Endothelial cell of umbilical vein (primary cell): ENCODE measurements at regions not wholly inside any gene's neighbourhood (a gene's known extent, or its start where the extent isn't known, plus 50 kb on each side); places are given as distances from the start of the nearest gene placed in this dataset.
A peak's percentile ranks its signal among the peaks of the same experiment; 100 is the strongest.

Experiments used
- BruUV-seq: library from RNA; stranded (reverse); fragments of 400-500 nt; replicated peaks from 2 replicates; lab custom pipeline; 2021; lab: Mats Ljungman, UMichigan
- CTCF ChIA-PET: fragments of 300-600, 350-600 bp; sonication (Branson Sonifier 250); formaldehyde crosslinking; loops from one replicate; lab custom pipeline; 2021; ENCODE audit warnings: antibody characterized with exemption, inconsistent platforms; lab: Charles Lee
- POLR2A ChIA-PET: fragments of 300-600, 350-600 bp; sonication (Branson Sonifier 250); formaldehyde crosslinking; loops from one replicate; lab custom pipeline; 2021; ENCODE audit warnings: antibody characterized with exemption, inconsistent platforms; lab: Charles Lee
- DNase-seq: peaks from one replicate; pipeline ENCODE4 v3.0.0-alpha.2; 2011; ENCODE audit warnings: low read depth, low spot score
- FAIRE-seq: peaks from 2 replicates; lab custom pipeline; 2011; peaks lifted over from hg19 to GRCh38; lab: Jason Lieb, UNC
- H2AFZ ChIP-seq: 2 replicates; pipeline ENCODE4 v1.6.0; 2012; ENCODE audit warnings: low read depth, low read length, control low read depth, inconsistent platforms
- H3K27ac ChIP-seq: 2 replicates; pipeline ENCODE4 v1.5.1; 2011; ENCODE audit warnings: low read depth, mild to moderate bottlenecking, control low read depth, low read length, moderate library complexity; ENCODE audit not compliant: insufficient read depth
- H3K27me3 ChIP-seq, 2 experiments: 2 replicates each; pipeline versions ENCODE4 v1.6.0 to v1.6.1; 2011; ENCODE audit warnings: low read length in 2 of 2, mixed read lengths in 1 of 2; ENCODE audit not compliant: control insufficient read depth in 2 of 2, insufficient read depth in 2 of 2
- H3K36me3 ChIP-seq, 2 experiments: 2 replicates in 1 of 2; 3 replicates in 1 of 2; pipeline ENCODE4 v1.5.1; 2011; ENCODE audit warnings: low read length in 2 of 2, mild to moderate bottlenecking in 1 of 2, moderate library complexity in 1 of 2; ENCODE audit not compliant: control insufficient read depth in 2 of 2, insufficient read depth in 2 of 2; ENCODE audit errors: extremely low read depth in 1 of 2
- H3K4me1 ChIP-seq: 3 replicates; pipeline ENCODE4 v1.5.1; 2011; ENCODE audit warnings: mild to moderate bottlenecking, low read length; ENCODE audit not compliant: control insufficient read depth, insufficient read depth; ENCODE audit errors: extremely low read depth
- H3K4me2 ChIP-seq: 2 replicates; pipeline ENCODE4 v1.6.1; 2011; ENCODE audit warnings: low read length, control low read depth, mixed read lengths; ENCODE audit not compliant: insufficient read depth
- H3K4me3 ChIP-seq, 3 experiments: fragments of 200-600 bp in 1 of 3; sonication (generic), shearing (Covaris generic) in 1 of 3; replicated peaks in 1 of 3; 2 replicates each; pipeline ENCODE4 v1.5.1; 2011 to 2016; ENCODE audit warnings: control low read depth in 3 of 3, low read length in 3 of 3, mild to moderate bottlenecking in 2 of 3, inconsistent platforms in 1 of 3, low read depth in 1 of 3, moderate library complexity in 1 of 3; ENCODE audit not compliant: insufficient read depth in 1 of 3
- H3K79me2 ChIP-seq: 2 replicates; pipeline ENCODE4 v1.6.0; 2012; ENCODE audit warnings: low read length, inconsistent platforms; ENCODE audit not compliant: control insufficient read depth, insufficient read depth
- H3K9ac ChIP-seq: replicated peaks from 2 replicates; pipeline ENCODE3; 2011; ENCODE audit warnings: low read length, control low read depth; ENCODE audit not compliant: insufficient read depth; ENCODE audit errors: extremely low read depth
- H3K9me1 ChIP-seq: replicated peaks from 3 replicates; pipeline ENCODE4 v1.6.0; 2011; ENCODE audit warnings: mild to moderate bottlenecking, low read length; ENCODE audit not compliant: control insufficient read depth, insufficient read depth; ENCODE audit errors: extremely low read depth
- H3K9me3 ChIP-seq: replicated peaks from 2 replicates; pipeline ENCODE4 v1.5.1; 2012; ENCODE audit warnings: low read length, inconsistent platforms; ENCODE audit not compliant: control insufficient read depth, insufficient read depth
- H4K20me1 ChIP-seq: replicated peaks from 2 replicates; pipeline ENCODE3; 2011; ENCODE audit warnings: mild to moderate bottlenecking, low read length; ENCODE audit not compliant: control insufficient read depth, insufficient read depth; ENCODE audit errors: extremely low read depth
- CTCF ChIP-seq, 2 donors: IDR thresholded peaks; 1 replicate in 1 of 2; 2 replicates in 1 of 2; pipeline ENCODE4 v1.5.1; 2011; ENCODE audit warnings: low read length in 2 of 2, mild to moderate bottlenecking in 2 of 2, moderate library complexity in 2 of 2, control low read depth in 1 of 2, inconsistent platforms in 1 of 2, low read depth in 1 of 2; ENCODE audit not compliant: insufficient read depth in 1 of 2; ENCODE audit errors: extremely low read depth in 1 of 2
- EZH2 ChIP-seq: IDR thresholded peaks from 2 replicates; pipeline ENCODE4 v1.6.1; 2012; ENCODE audit warnings: borderline replicate concordance, low read depth, mild to moderate bottlenecking, moderate library complexity, low read length, inconsistent platforms; ENCODE audit not compliant: severe bottlenecking
- FOS ChIP-seq: IDR thresholded peaks from 2 replicates; pipeline ENCODE4 v1.6.1; 2011; ENCODE audit warnings: mild to moderate bottlenecking, low read length, moderate library complexity, borderline replicate concordance; ENCODE audit not compliant: insufficient read depth
- GATA2 ChIP-seq: IDR thresholded peaks from 2 replicates; pipeline ENCODE4 v1.7.0; 2011; ENCODE audit warnings: low read depth, mild to moderate bottlenecking, moderate library complexity, mixed read lengths, low read length; ENCODE audit not compliant: insufficient read length, insufficient read depth
- JUN ChIP-seq: IDR thresholded peaks from 2 replicates; pipeline ENCODE4 v1.6.1; 2011; ENCODE audit warnings: borderline replicate concordance, low read depth; ENCODE audit not compliant: insufficient read length, insufficient read depth
- MAX ChIP-seq: IDR thresholded peaks from 2 replicates; pipeline ENCODE4 v1.6.1; 2011; ENCODE audit not compliant: insufficient read depth, insufficient read length
- MYC ChIP-seq: IDR thresholded peaks from one replicate; pipeline ENCODE4 v1.6.1; 2011; ENCODE audit warnings: mild to moderate bottlenecking, low read depth, low read length
- POLR2A ChIP-seq: IDR thresholded peaks from 2 replicates; pipeline ENCODE4 v1.6.1; 2012; ENCODE audit warnings: low read depth, mild to moderate bottlenecking, control low read depth, low read length
- POLR2AphosphoS5 ChIP-seq: IDR thresholded peaks from 2 replicates; pipeline ENCODE4 v1.6.1; 2012; ENCODE audit warnings: low read depth, mild to moderate bottlenecking, control low read depth, low read length, moderate library complexity; ENCODE audit not compliant: insufficient read depth
- dilution Hi-C: fragments of 300-500 bp; cut with MboI; formaldehyde crosslinking; loops from one replicate; pipeline ENCODE4 v1.15.0; 2019; ENCODE audit warnings: low sequenced_read_pairs; ENCODE audit not compliant: extremely low pct_ligation_motif_present
- intact Hi-C: fragments of 100-400 bp; cut with micrococcal nuclease; formaldehyde crosslinking; loops from one replicate; pipeline ENCODE4 v1.10.0; 2022

GRCh38 chr7:17512181-17512675, 213.8 kb downstream of the AHR start:
- dilution Hi-C loops, result no loop called here
- Histone ChIP-seq H3K27me3 (no peaks in the 10 kb centered on the region), H2AFZ (no peak overlapping the region), H3K9me1 (no peaks in the 10 kb centered on the region), H3K79me2 (no peaks in the 10 kb centered on the region), H3K9ac (no peak overlapping the region), H3K27ac (no peak overlapping the region), H3K4me3 (no peak overlapping the region), H4K20me1 (no peaks in the 10 kb centered on the region), H3K4me2 (no peak overlapping the region), H3K36me3 (no peaks in the 10 kb centered on the region), H3K9me3 (no peaks in the 10 kb centered on the region), H3K4me1 (no peaks in the 10 kb centered on the region)
- POLR2A ChIA-PET, result no interaction called here
- TF ChIP-seq MAX (no peak), FOS (no peak), CTCF (IDR thresholded peaks at IDR 0.05; ENCODE audit: extremely low read depth in 1 of 2, insufficient read depth in 1 of 2, low read depth in 1 of 2, low read length in 2 of 2) (no peak), MYC (no peak), POLR2AphosphoS5 (no peak), POLR2A (no peak), GATA2 (no peak), JUN (no peak), EZH2 (no peak)
- CTCF ChIA-PET, result interaction anchor here (1.2 to 3.3 kb wide), 2 partner anchors 9 to 211 kb away, joined by 3 to 11 read pairs; no protein-coding TSS in a partner anchor
- intact Hi-C loops, result no loop called here
- no TSS peak for BruUV-seq
- no peak for DNase-seq
- FAIRE-seq, result peak; percentile 21
